GM21528 (cell line): ENCODE measurements at regions not wholly inside any gene's neighbourhood (a gene's known extent, or its start where the extent isn't known, plus 50 kb on each side); places are given as distances from the start of the nearest gene placed in this dataset.

ENCODE experiments used
- ATAC-seq: cut with Tn5 transposase; IDR thresholded peaks from one replicate; pipeline ENCODE4 v1.9.1; 2021; ENCODE audit warnings: mild to moderate bottlenecking, moderate library complexity; ENCODE audit not compliant: unreplicated experiment, low FRiP score

GRCh38 chr6:137434640-137435039 is 59.6 kb downstream of the OLIG3 start:
- no peak for ATAC-seq

GRCh38 chr6:137432054-137432611 is 62.1 kb downstream of the OLIG3 start:
- ATAC-seq = peak; percentile 77

GRCh38 chr6:137430954-137431353 is 63.2 kb downstream of the OLIG3 start:
- ATAC-seq = no peak

- no peak for ATAC-seq
Observed at GRCh38 chr6:137427656-137428290, 66.4 kb downstream of the OLIG3 start.

GRCh38 chr6:137426007-137426689 is 68.0 kb downstream of the OLIG3 start:
- ATAC-seq = no peak

GRCh38 chr6:137424251-137424650 is 69.9 kb downstream of the OLIG3 start:
- ATAC-seq = no peak

- no peak for ATAC-seq
Observed at GRCh38 chr6:137423451-137424168, 70.6 kb downstream of the OLIG3 start.

GRCh38 chr6:137417396-137417795 is 76.8 kb downstream of the OLIG3 start:
- no peak for ATAC-seq

GRCh38 chr6:137416376-137417109 is 77.7 kb downstream of the OLIG3 start:
- ATAC-seq = no peak

- no peak for ATAC-seq
Observed at GRCh38 chr6:137415834-137416190, 78.4 kb downstream of the OLIG3 start.

- peak; percentile 87 for ATAC-seq
Observed at GRCh38 chr6:137415127-137415833, 78.9 kb downstream of the OLIG3 start.

- ATAC-seq = no peak
Observed at GRCh38 chr6:137414599-137414998, 79.6 kb downstream of the OLIG3 start.

GRCh38 chr6:137413482-137413881 is 80.7 kb downstream of the OLIG3 start:
- ATAC-seq = no peak

- no peak for ATAC-seq
Observed at GRCh38 chr6:137412562-137412961, 81.6 kb downstream of the OLIG3 start.

- no peak for ATAC-seq
Observed at GRCh38 chr6:137409266-137409777, 84.9 kb downstream of the OLIG3 start.

- ATAC-seq = no peak
Observed at GRCh38 chr6:137407816-137408215, 86.4 kb downstream of the OLIG3 start.

- no peak for ATAC-seq
Observed at GRCh38 chr6:137405806-137406205, 88.4 kb downstream of the OLIG3 start.

- no peak for ATAC-seq
Observed at GRCh38 chr6:137403855-137404254, 90.3 kb downstream of the OLIG3 start.

- ATAC-seq = no peak
Observed at GRCh38 chr6:137403443-137403842, 90.8 kb downstream of the OLIG3 start.

- no peak for ATAC-seq
Observed at GRCh38 chr6:137402143-137402680, 92.0 kb downstream of the OLIG3 start.
